Mesothelial cell of epicardium (in vitro differentiated cells): ENCODE measurements at regions not wholly inside any gene's neighbourhood (a gene's known extent, or its start where the extent isn't known, plus 50 kb on each side); places are given as distances from the start of the nearest gene placed in this dataset.
A peak's percentile ranks its signal among the peaks of the same experiment; 100 is the strongest.

ENCODE experiments used
- DNase-seq, 2 experiments: peaks; one replicate each; pipeline ENCODE4 v3.0.0; 2021; ENCODE audit warnings: low spot score in 2 of 2; ENCODE audit not compliant: unreplicated experiment in 2 of 2
- H3K27ac Mint-ChIP-seq: 2 replicates; pipeline ENCODE4 v1.8.0; 2021; ENCODE audit warnings: mixed read lengths
- H3K27me3 Mint-ChIP-seq: 2 replicates; pipeline ENCODE4 v1.8.0; 2021; ENCODE audit warnings: low read depth, mixed read lengths
- H3K36me3 Mint-ChIP-seq: 2 replicates; pipeline ENCODE4 v1.8.0; 2021; ENCODE audit warnings: mixed read lengths
- H3K4me1 Mint-ChIP-seq: 2 replicates; pipeline ENCODE4 v1.8.0; 2021; ENCODE audit warnings: mixed read lengths
- H3K4me3 Mint-ChIP-seq: 2 replicates; pipeline ENCODE4 v1.8.0; 2021; ENCODE audit warnings: mild to moderate bottlenecking, moderate library complexity, mixed read lengths
- H3K9me3 Mint-ChIP-seq: 2 replicates; pipeline ENCODE4 v1.8.0; 2021; ENCODE audit warnings: mixed read lengths
- TF ChIP-seq, protein P1 (sequence below): fragments of 200-600 bp; sonication (generic); IDR thresholded peaks from one replicate; pipeline ENCODE4 v1.5.0; 2021; ENCODE audit warnings: antibody characterized with exemption; ENCODE audit not compliant: unreplicated experiment

DNA sequence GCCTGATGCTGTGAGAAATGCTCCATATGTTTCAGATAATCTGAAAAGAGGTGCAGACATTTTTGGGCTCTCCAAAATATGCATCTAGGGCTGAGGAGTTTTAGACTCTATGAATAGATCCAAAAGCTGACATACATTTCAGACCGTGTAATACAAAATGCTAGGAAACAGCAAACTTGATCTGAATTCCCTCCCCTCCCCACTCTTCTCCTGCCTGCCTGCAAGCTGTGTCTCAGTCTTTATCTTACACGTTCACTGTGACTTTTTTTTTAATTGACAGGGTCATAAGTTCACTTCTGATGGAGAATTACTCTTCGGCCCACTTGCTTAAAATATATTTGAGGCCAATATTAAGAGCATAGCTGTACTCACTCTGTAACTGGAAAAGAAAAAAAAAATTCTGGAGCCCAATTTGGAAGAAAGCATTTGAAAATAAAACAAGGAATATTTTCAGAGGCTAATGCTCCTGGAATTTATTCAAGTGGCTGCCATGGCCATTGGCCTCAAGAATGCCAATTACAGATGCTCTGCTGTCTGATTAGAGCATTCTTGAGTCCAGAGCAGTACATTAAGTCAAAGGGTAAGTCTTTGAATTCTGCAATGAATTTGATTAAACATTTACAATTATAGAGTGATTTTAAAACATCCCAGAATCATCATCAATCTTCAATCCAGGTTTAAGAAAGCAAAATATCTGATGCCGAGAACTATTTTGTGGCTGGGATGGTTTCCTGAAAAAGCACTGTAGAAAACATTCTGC is 146.2 kb upstream of the SEMA6D start:
- no peaks in the 10 kb centered on the region for H3K36me3 Mint-ChIP-seq
- no peak overlapping the region for H3K4me3 Mint-ChIP-seq
- no peak for DNase-seq
- no peaks in the 10 kb centered on the region for H3K27me3 Mint-ChIP-seq
- H3K4me1 Mint-ChIP-seq, result peaks cover 48% of the 10 kb centered on the region
- H3K27ac Mint-ChIP-seq, result peak overlapping the region; percentile 90
- no peaks in the 10 kb centered on the region for H3K9me3 Mint-ChIP-seq
- TF ChIP-seq, protein P1, sequence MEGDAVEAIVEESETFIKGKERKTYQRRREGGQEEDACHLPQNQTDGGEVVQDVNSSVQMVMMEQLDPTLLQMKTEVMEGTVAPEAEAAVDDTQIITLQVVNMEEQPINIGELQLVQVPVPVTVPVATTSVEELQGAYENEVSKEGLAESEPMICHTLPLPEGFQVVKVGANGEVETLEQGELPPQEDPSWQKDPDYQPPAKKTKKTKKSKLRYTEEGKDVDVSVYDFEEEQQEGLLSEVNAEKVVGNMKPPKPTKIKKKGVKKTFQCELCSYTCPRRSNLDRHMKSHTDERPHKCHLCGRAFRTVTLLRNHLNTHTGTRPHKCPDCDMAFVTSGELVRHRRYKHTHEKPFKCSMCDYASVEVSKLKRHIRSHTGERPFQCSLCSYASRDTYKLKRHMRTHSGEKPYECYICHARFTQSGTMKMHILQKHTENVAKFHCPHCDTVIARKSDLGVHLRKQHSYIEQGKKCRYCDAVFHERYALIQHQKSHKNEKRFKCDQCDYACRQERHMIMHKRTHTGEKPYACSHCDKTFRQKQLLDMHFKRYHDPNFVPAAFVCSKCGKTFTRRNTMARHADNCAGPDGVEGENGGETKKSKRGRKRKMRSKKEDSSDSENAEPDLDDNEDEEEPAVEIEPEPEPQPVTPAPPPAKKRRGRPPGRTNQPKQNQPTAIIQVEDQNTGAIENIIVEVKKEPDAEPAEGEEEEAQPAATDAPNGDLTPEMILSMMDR, result no peak

DNA sequence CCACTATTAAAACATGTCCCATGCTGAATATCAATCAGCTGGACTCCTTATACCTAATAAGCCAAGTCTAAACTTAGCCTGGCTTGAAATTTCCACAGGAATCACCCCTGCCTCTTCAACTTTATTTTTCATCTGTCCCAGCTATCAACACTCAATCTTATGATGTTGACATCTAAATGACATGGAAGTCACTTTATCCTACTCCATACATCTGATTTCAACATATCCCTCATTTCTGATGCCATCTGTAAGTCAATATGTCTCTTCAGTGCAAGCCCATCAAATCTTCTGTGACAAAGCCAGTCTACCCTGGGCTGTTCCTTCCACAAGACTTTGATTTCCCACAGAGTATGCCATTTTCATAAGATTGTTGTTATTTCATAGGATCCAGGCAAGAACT is 143.6 kb upstream of the SEMA6D start:
- no peak for DNase-seq
- Mint-ChIP-seq H3K4me3 (no peak overlapping the region), H3K4me1 (peaks cover 60% of the 10 kb centered on the region), H3K27me3 (no peaks in the 10 kb centered on the region), H3K27ac (no peak overlapping the region), H3K9me3 (no peaks in the 10 kb centered on the region), H3K36me3 (no peaks in the 10 kb centered on the region)
- TF ChIP-seq, protein P1, result no peak

DNA sequence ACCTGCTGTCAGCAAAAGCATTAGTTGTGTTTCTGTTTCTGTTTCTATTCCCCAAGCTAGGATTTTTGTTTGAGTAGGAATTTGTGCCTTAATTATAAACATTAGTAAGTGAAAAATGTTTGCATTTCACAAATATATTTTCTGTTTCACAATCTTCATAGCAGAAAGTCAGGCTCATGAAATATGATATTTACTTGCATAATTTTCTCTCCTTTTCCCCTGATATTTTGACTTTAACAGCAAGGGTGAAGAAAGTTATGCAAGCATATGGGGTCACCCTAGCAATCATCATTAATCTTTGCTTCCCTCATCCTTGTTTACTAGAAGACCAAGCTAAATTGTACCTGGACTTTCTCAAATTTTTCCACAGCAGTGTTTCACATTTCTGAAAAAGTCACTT is 140.3 kb upstream of the SEMA6D start:
- H3K4me3 Mint-ChIP-seq, result no peak overlapping the region
- H3K4me1 Mint-ChIP-seq, result peaks cover 41% of the 10 kb centered on the region
- TF ChIP-seq, protein P1, result no peak
- H3K9me3 Mint-ChIP-seq, result no peaks in the 10 kb centered on the region
- DNase-seq, result no peak
- H3K27ac Mint-ChIP-seq, result peak overlapping the region; percentile 74
- H3K27me3 Mint-ChIP-seq, result no peaks in the 10 kb centered on the region
- no peaks in the 10 kb centered on the region for H3K36me3 Mint-ChIP-seq

DNA sequence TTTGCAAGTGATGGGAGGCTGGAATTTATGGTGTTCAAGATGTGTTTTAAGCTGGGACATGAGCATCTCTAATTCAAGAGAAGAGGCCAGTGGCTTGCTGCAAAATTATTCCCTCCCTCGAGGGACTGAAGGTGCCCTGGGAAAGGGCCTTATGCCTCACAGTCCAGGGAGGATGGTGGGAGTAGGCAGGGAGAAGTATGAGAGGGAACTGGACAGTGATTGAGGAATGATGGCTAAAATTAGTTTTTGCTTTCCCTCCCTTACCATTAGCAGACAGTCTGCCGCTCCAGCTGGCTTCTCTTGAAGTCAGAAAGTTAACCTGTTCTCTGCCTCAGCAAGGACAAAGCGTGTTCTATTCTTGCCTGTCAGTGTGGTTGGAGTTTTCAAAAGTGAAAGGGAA is 139.8 kb upstream of the SEMA6D start:
- H3K4me3 Mint-ChIP-seq, result no peak overlapping the region
- H3K9me3 Mint-ChIP-seq, result no peaks in the 10 kb centered on the region
- TF ChIP-seq, protein P1, result no peak
- H3K27ac Mint-ChIP-seq, result peak overlapping the region; percentile 74
- DNase-seq, result no peak
- peaks cover 41% of the 10 kb centered on the region for H3K4me1 Mint-ChIP-seq
- H3K27me3 Mint-ChIP-seq, result no peaks in the 10 kb centered on the region
- no peaks in the 10 kb centered on the region for H3K36me3 Mint-ChIP-seq

DNA sequence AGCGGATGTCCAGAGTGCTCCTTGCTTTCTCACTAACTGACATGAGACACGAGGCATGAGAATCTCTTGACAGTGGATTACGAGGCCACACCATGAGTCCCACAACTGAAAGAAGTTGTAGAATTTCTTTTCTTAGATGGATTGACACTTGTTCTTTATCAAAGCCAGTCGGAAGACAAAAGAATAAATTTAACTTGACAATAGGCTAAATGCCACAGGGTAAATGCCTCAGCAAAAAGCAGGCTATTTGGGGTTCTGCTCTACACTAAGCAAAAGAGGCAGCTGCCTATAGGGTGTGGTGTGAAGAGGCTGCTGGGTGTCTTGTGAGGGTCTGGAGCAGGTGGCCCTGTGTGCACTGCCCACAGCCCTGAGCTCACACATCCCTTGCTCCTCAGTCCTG is 135.1 kb upstream of the SEMA6D start:
- Mint-ChIP-seq H3K36me3 (no peaks in the 10 kb centered on the region), H3K9me3 (no peaks in the 10 kb centered on the region), H3K4me3 (no peak overlapping the region), H3K4me1 (peaks cover 38% of the 10 kb centered on the region), H3K27ac (no peak overlapping the region), H3K27me3 (no peaks in the 10 kb centered on the region)
- no peak for DNase-seq
- TF ChIP-seq, protein P1, result no peak
